Cardiac muscle cell (in vitro differentiated cells and primary cell): ENCODE measurements at regions not wholly inside any gene's neighbourhood (a gene's known extent, or its start where the extent isn't known, plus 50 kb on each side); places are given as distances from the start of the nearest gene placed in this dataset.

ENCODE experiments used
- DNase-seq, 2 donors: peaks; one replicate each; pipeline versions ENCODE4 v3.0.0 to v3.0.0-alpha.2; 2010 to 2017; ENCODE audit warnings: low read depth in 1 of 2, low spot score in 1 of 2
- H3K27ac ChIP-seq: fragments of 200-600 bp; sonication (generic); 2 replicates; pipeline ENCODE4 v1.5.1; 2016
- H3K27me3 ChIP-seq: fragments of 200-600 bp; sonication (generic); 2 replicates; pipeline ENCODE4 v1.6.0; 2016; ENCODE audit warnings: control low read depth
- H3K36me3 ChIP-seq: fragments of 200-600 bp; sonication (generic); 2 replicates; pipeline ENCODE4 v1.5.1; 2016; ENCODE audit warnings: control low read depth
- H3K4me1 ChIP-seq: fragments of 200-600 bp; sonication (generic); 2 replicates; pipeline ENCODE4 v1.8.1; 2017; ENCODE audit warnings: low read depth, mild to moderate bottlenecking, mixed run types
- H3K4me3 ChIP-seq: fragments of 200-600 bp; sonication (generic); 2 replicates; pipeline ENCODE4 v1.5.1; 2016; ENCODE audit warnings: mild to moderate bottlenecking
- H3K9me3 ChIP-seq: fragments of 200-600 bp; sonication (generic); 2 replicates; pipeline ENCODE4 v1.5.1; 2017; ENCODE audit warnings: low read depth, mild to moderate bottlenecking, control low read depth
- TF ChIP-seq, protein P1 (sequence below): IDR thresholded peaks from 2 replicates; pipeline ENCODE4 v1.5.1; 2012; ENCODE audit warnings: low read depth, mild to moderate bottlenecking, low read length

DNA sequence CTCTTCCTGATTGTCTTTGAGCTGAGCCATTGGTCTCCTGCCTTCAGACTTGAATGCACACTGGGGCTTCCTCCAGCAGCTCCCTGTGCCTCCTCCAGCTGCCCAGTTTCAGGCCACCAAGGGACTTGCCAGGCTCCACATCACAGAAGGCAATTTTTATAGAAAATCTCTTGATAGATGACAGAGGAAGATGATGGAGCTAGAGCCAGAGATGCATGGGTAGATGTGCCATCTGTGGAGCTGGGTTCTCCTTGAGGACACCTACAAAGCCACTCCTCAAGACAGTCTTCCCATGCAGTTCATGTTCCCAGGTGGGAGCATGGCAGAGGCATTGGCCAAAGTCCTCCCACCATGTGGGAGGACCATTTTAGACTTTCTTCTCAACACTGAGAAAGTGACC is 239.6 kb upstream of the IRX1 start:
- Histone ChIP-seq H3K4me3 (no peak overlapping the region), H3K9me3 (no peaks in the 10 kb centered on the region), H3K27me3 (no peaks in the 10 kb centered on the region), H3K27ac (no peak overlapping the region), H3K36me3 (no peaks in the 10 kb centered on the region), H3K4me1 (peaks cover 7% of the 10 kb centered on the region)
- TF ChIP-seq, protein P1, sequence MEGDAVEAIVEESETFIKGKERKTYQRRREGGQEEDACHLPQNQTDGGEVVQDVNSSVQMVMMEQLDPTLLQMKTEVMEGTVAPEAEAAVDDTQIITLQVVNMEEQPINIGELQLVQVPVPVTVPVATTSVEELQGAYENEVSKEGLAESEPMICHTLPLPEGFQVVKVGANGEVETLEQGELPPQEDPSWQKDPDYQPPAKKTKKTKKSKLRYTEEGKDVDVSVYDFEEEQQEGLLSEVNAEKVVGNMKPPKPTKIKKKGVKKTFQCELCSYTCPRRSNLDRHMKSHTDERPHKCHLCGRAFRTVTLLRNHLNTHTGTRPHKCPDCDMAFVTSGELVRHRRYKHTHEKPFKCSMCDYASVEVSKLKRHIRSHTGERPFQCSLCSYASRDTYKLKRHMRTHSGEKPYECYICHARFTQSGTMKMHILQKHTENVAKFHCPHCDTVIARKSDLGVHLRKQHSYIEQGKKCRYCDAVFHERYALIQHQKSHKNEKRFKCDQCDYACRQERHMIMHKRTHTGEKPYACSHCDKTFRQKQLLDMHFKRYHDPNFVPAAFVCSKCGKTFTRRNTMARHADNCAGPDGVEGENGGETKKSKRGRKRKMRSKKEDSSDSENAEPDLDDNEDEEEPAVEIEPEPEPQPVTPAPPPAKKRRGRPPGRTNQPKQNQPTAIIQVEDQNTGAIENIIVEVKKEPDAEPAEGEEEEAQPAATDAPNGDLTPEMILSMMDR = no peak
- DNase-seq = no peak

DNA sequence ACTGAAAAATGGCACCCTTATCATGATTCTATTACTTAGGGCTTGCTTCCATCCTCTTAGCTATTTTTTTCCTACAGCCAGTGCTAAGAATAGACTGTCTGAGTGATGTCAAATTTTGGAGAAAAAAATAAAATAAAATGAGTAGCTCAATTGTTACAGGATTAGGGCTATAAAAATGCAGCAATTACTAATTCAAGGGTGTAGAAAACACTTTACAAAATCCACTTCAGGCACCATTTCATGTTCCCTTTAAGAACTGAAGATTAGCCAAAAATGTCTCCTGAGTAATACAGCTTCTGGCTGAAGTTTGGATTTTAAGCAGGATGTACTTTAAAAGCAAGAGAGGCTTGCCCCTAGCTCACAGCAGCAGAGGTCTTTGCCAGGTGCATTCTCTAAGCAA is 240.5 kb upstream of the IRX1 start:
- H3K27me3 ChIP-seq = no peaks in the 10 kb centered on the region
- H3K27ac ChIP-seq = no peak overlapping the region
- no peak for DNase-seq
- TF ChIP-seq, protein P1 = no peak
- no peak overlapping the region for H3K4me3 ChIP-seq
- H3K9me3 ChIP-seq = no peaks in the 10 kb centered on the region
- H3K36me3 ChIP-seq = no peaks in the 10 kb centered on the region
- peaks cover 7% of the 10 kb centered on the region for H3K4me1 ChIP-seq

DNA sequence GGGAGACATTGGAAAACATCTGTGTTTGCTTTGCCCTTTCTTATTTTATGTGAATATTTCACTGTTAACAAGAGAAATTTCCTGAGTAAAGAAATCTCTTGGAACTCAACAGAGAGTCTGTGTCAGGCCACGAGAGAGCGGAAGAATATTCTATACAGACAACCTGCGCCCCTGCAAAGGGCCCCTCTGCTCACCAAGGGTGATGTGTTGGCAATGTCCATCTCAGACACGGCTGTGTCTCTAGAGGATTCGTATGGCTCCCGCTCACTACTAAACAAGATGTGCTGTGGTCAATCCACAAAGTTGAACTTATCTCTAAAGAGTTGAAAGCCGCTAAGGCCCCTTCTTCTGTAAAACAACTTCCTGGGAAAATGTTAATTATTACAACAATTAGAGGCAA is 241.0 kb upstream of the IRX1 start:
- TF ChIP-seq, protein P1 = no peak
- DNase-seq = no peak
- H3K27me3 ChIP-seq = no peaks in the 10 kb centered on the region
- no peak overlapping the region for H3K4me3 ChIP-seq
- no peaks in the 10 kb centered on the region for H3K36me3 ChIP-seq
- peaks cover 7% of the 10 kb centered on the region for H3K4me1 ChIP-seq
- no peaks in the 10 kb centered on the region for H3K9me3 ChIP-seq
- no peak overlapping the region for H3K27ac ChIP-seq

DNA sequence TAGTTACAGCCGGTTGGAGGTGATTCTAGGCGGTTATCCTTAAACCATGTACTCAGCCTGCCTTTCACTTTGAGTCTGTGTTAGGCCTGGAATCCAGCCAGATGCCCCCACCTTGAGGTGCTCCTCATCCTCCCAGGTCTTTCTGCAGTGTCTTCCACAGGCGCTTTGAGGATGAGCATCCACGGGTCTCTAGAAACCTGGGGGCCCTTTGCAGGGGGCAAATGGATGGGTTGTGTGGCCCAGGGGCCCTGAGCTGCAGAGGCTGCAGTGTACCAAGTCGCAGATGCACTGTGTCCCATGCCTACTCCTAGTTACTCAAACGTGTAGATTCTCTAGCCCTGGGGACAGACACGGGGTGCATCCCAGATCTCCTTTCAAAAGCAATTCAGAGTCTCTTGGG is 242.1 kb upstream of the IRX1 start:
- TF ChIP-seq, protein P1 = no peak
- no peaks in the 10 kb centered on the region for H3K36me3 ChIP-seq

DNA sequence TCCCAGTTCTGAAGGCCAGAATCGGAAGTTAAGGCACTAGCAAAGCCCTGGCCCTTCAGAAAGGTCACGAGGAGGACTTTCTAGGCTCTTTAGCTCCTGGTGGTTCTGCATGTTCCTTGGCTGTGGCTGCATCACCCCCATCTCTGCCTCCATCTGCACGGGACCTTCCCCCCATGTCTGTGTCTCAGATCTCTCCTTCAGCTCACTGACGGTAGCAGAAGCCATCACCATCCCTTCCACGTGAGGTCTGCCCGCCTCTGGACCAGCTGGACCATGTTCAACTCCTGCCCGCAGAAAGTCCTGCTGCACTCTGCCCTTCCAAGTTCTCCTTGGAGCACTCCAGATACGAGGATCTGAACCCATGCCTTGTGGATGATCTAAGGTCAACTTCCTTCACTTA is 242.9 kb upstream of the IRX1 start:
- no peaks in the 10 kb centered on the region for H3K36me3 ChIP-seq
- TF ChIP-seq, protein P1 = no peak
- H3K27ac ChIP-seq = no peak overlapping the region
- no peak overlapping the region for H3K4me3 ChIP-seq
- H3K27me3 ChIP-seq = no peaks in the 10 kb centered on the region
- H3K4me1 ChIP-seq = peaks cover 7% of the 10 kb centered on the region
- no peak for DNase-seq
- no peaks in the 10 kb centered on the region for H3K9me3 ChIP-seq

More for the DNA sequence above, 242.1 kb upstream of the IRX1 start:
- no peaks in the 10 kb centered on the region for H3K9me3 ChIP-seq
- peaks cover 7% of the 10 kb centered on the region for H3K4me1 ChIP-seq
- no peak overlapping the region for H3K4me3 ChIP-seq
- no peak for DNase-seq
- H3K27ac ChIP-seq = no peak overlapping the region
- H3K27me3 ChIP-seq = no peaks in the 10 kb centered on the region
